ENCODE measurements at regions not wholly inside any gene's neighbourhood (a gene's known extent, or its start where the extent isn't known, plus 50 kb on each side); places are given as distances from the start of the nearest gene placed in this dataset.

GRCh38 chr3:31251083-31251482 is 281.6 kb upstream of the STT3B start:
- Histone ChIP-seq H3K4me3 (replicated peaks in 1 of 3; ENCODE audit: insufficient read depth in 1 of 3, low read depth in 2 of 3, low read length in 3 of 3) (no peak overlapping the region), H3K9ac (ENCODE audit: insufficient read depth, low read depth, low read length) (no peak overlapping the region), H2AFZ (ENCODE audit: low read length) (no peak overlapping the region), H3K4me1 (ENCODE audit: insufficient read depth, low read length) (peaks cover 49% of the 10 kb centered on the region), H3K9me3 (ENCODE audit: low read length) (no peaks in the 10 kb centered on the region), H3K4me2 (ENCODE audit: low read depth, low read length) (no peak overlapping the region), H3K36me3 (replicated peaks in 1 of 2; ENCODE audit: control insufficient read depth in 1 of 2, insufficient read depth in 2 of 2, low read length in 2 of 2) (peaks cover 0 to 1% of the 10 kb centered on the region in 2 experiments; a peak in 1 of 5 replicates), H3K27me3 (ENCODE audit: control insufficient read depth in 1 of 2, insufficient read depth in 2 of 2, low read length in 2 of 2) (no peaks in the 10 kb centered on the region), H3K79me2 (ENCODE audit: insufficient read depth, low read length) (no peaks in the 10 kb centered on the region), H4K20me1 (ENCODE audit: insufficient read depth, low read length) (no peaks in the 10 kb centered on the region), H3K27ac (ENCODE audit: extremely low read length, insufficient read depth, low read length) (no peak overlapping the region)
- TF ChIP-seq REPIN1 (CRISPR knock-in tag; IDR thresholded peaks at IDR 0.05; ENCODE audit: borderline replicate concordance, low read depth), result no peak
- in situ Hi-C loops (cut with HindIII; ENCODE audit: extremely low pct_ligation_motif_present, low pct_unique_long_range_greater_than_20kb), result no loop called here
- CTCF ChIA-PET (ENCODE audit: low intra/inter-chr PET ratio, low total read pairs), result no interaction called here
- intact Hi-C loops (cut with micrococcal nuclease; ENCODE audit: unreplicated experiment), result no loop called here
- FAIRE-seq (no peak), DNase-seq (ENCODE audit: low spot score) (no peak), ATAC-seq (no peak)
- WGBS (ENCODE audit: low lambda C conversion rate), result 95% methylated on average over 3 of the region's 3 CpGs
- POLR2A ChIA-PET, result no interaction called here
- BruUV-seq (replicated peaks), result no TSS peak

DNA sequence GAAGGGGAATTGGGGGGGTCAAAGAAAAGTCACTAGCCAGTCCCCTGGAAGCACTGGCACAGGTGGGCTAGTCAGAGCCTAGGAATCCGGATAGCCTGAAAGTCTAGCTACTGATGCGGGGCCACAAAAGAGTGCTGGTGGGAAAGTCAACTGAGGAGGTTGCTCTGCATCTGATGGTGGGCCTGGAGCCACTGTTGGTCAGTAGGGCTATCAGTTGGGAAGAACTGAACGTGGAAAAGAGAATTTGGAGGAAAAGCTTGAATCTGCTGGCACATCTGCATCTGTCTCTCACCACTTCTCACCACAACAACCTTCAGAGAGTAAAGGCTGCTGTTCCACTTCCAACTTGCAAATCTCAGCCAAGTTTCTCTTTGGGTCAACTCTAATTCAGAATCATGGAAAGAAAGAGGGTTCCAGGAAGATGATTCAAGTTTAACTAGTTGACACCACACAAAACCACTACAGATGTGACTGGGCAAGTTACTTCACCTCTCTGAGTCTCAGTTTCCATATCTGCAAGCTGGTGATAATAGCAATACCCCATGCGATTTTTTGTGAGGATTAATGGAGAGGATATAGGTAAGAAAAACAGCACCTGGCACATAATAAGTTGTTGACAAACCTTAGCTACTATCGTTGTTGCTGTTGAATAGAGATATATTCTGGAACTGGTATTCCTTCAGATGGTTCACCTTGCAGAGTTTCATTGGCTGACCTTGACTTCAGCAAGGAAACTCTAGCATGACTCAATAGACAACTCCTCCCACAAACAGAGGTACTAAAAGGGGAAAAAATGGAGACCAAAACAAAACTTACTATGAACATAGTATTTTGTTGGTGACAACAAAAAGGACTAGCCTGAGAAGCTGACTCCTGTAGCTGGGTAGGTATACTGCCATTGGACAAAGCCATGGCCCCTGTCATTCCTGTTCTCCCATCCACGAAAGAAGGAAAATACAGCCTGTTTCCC is 280.2 kb upstream of the STT3B start:
- Histone ChIP-seq H3K27me3 (ENCODE audit: control insufficient read depth in 1 of 2, insufficient read depth in 2 of 2, low read length in 2 of 2) (no peaks in the 10 kb centered on the region), H2AFZ (ENCODE audit: low read length) (no peak overlapping the region), H3K4me2 (ENCODE audit: low read depth, low read length) (no peak overlapping the region), H3K4me1 (ENCODE audit: insufficient read depth, low read length) (peaks cover 61% of the 10 kb centered on the region), H3K27ac (ENCODE audit: extremely low read length, insufficient read depth, low read length) (no peak overlapping the region), H3K4me3 (replicated peaks in 1 of 3; ENCODE audit: insufficient read depth in 1 of 3, low read depth in 2 of 3, low read length in 3 of 3) (no peak overlapping the region), H3K9me3 (ENCODE audit: low read length) (no peaks in the 10 kb centered on the region), H4K20me1 (ENCODE audit: insufficient read depth, low read length) (no peaks in the 10 kb centered on the region), H3K79me2 (ENCODE audit: insufficient read depth, low read length) (no peaks in the 10 kb centered on the region), H3K36me3 (replicated peaks in 1 of 2; ENCODE audit: control insufficient read depth in 1 of 2, insufficient read depth in 2 of 2, low read length in 2 of 2) (peaks cover 0 to 1% of the 10 kb centered on the region in 2 experiments; a peak in 1 of 5 replicates), H3K9ac (ENCODE audit: insufficient read depth, low read depth, low read length) (no peak overlapping the region)
- FAIRE-seq (no peak), DNase-seq (ENCODE audit: low spot score) (no peak), ATAC-seq (no peak)
- ChIA-PET CTCF (ENCODE audit: low intra/inter-chr PET ratio, low total read pairs) (no interaction called here), POLR2A (no interaction called here)
- intact Hi-C loops (cut with micrococcal nuclease; ENCODE audit: unreplicated experiment) (no loop called here), in situ Hi-C loops (cut with HindIII; ENCODE audit: extremely low pct_ligation_motif_present, low pct_unique_long_range_greater_than_20kb) (no loop called here)
- TF ChIP-seq, protein P1, sequence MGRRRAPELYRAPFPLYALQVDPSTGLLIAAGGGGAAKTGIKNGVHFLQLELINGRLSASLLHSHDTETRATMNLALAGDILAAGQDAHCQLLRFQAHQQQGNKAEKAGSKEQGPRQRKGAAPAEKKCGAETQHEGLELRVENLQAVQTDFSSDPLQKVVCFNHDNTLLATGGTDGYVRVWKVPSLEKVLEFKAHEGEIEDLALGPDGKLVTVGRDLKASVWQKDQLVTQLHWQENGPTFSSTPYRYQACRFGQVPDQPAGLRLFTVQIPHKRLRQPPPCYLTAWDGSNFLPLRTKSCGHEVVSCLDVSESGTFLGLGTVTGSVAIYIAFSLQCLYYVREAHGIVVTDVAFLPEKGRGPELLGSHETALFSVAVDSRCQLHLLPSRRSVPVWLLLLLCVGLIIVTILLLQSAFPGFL (CRISPR knock-in tag; IDR thresholded peaks at IDR 0.05), result no peak
- TF ChIP-seq HNRNPL (IDR thresholded peaks at IDR 0.05; ENCODE audit: low read depth, low read length) (no peak), ZNF737 (CRISPR knock-in tag; IDR thresholded peaks at IDR 0.05; ENCODE audit: borderline replicate concordance) (no peak), NR0B2 (CRISPR knock-in tag; IDR thresholded peaks at IDR 0.05) (no peak), KMT2B (CRISPR knock-in tag; IDR thresholded peaks at IDR 0.05) (no peak), HMGXB4 (CRISPR knock-in tag; IDR thresholded peaks at IDR 0.05; ENCODE audit: borderline replicate concordance in 1 of 2, low read depth in 1 of 2) (no peak), SMARCC2 (IDR thresholded peaks at IDR 0.05) (no peak), ZNF3 (CRISPR knock-in tag; IDR thresholded peaks at IDR 0.05) (no peak)
- BruUV-seq (replicated peaks), result no TSS peak
- 89% methylated on average over 6 of the region's 6 CpGs for WGBS (ENCODE audit: low lambda C conversion rate)

Data from HepG2 (cell line).